Activated CD4-positive, alpha-beta T cell treated with anti-CD3 and anti-CD28 coated beads for 36 hours (primary cell): ENCODE measurements at regions not wholly inside any gene's neighbourhood (a gene's known extent, or its start where the extent isn't known, plus 50 kb on each side); places are given as distances from the start of the nearest gene placed in this dataset.

ENCODE experiments used
- ATAC-seq: fragments of 200-7000 bp; cut with Tn5 transposase; one replicate; pipeline ENCODE4 v1.10.0; 2021; ENCODE audit warnings: mild to moderate bottlenecking, moderate library complexity
- CTCF ChIA-PET: fragments of 350-600 bp; sonication (Branson Sonifier 250); formaldehyde crosslinking; loops from one replicate; lab custom pipeline; 2021; ENCODE audit warnings: antibody characterized with exemption; lab: Charles Lee
- POLR2A ChIA-PET: fragments of 350-600 bp; sonication (Branson Sonifier 250); formaldehyde crosslinking; loops from one replicate; lab custom pipeline; 2021; ENCODE audit warnings: antibody characterized with exemption, inconsistent platforms; lab: Charles Lee
- DNase-seq: peaks from one replicate; pipeline ENCODE4 v3.0.0-alpha.2; 2020
- H3K27ac Mint-ChIP-seq: one replicate; pipeline ENCODE4 v1.8.0; 2021; ENCODE audit warnings: mixed read lengths
- H3K27me3 Mint-ChIP-seq: one replicate; pipeline ENCODE4 v1.8.0; 2021; ENCODE audit warnings: mixed read lengths
- H3K36me3 Mint-ChIP-seq: one replicate; pipeline ENCODE4 v1.8.0; 2021; ENCODE audit warnings: low read depth, mixed read lengths
- H3K4me1 Mint-ChIP-seq: one replicate; pipeline ENCODE4 v1.8.0; 2021; ENCODE audit warnings: mixed read lengths
- H3K4me3 Mint-ChIP-seq: one replicate; pipeline ENCODE4 v1.8.0; 2021; ENCODE audit warnings: mild to moderate bottlenecking, moderate library complexity, mixed read lengths
- H3K9me3 Mint-ChIP-seq: one replicate; pipeline ENCODE4 v1.8.0; 2021; ENCODE audit warnings: low read depth, mixed read lengths
- intact Hi-C, 2 experiments: fragments of 100-400 bp; cut with DNase I in 1 of 2; cut with micrococcal nuclease in 1 of 2; formaldehyde crosslinking; loops; one replicate each; pipeline versions ENCODE4 v1.14.2 to v1.15.1; 2022 to 2024; cut with DNase I, micrococcal nuclease

DNA sequence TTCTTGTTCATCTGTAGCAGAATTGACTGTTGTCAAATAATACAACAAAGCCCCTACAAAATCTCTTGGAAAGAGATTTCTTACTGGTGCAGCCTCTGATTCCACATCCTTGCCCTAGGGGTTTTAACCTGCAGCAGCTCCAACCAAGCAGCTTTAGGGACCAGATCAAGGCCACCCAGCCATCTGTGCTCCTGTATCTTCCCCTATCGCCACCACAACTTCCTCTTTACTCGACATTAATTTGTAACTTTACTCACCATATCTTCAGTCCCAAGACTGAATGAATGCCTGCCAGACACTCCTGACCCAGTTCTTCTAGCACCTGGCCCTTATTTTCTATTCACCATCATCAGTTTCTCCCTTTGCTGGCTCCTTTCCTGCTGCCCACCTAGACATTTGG, 156.6 kb upstream of the IL12A start:
- ATAC-seq (no peak), DNase-seq (no peak)
- no peaks in the 10 kb centered on the region for H3K27me3 Mint-ChIP-seq
- no peak overlapping the region for H3K27ac Mint-ChIP-seq
- H3K36me3 Mint-ChIP-seq = no peaks in the 10 kb centered on the region
- intact Hi-C loops = no loop called here
- ChIA-PET POLR2A (no interaction called here), CTCF (interaction anchor here (0.9 to 1.9 kb wide), 2 partner anchors 10 to 106 kb away, joined by 4 to 6 read pairs; no protein-coding TSS in a partner anchor)
- H3K4me1 Mint-ChIP-seq = no peaks in the 10 kb centered on the region
- H3K9me3 Mint-ChIP-seq = no peaks in the 10 kb centered on the region
- no peak overlapping the region for H3K4me3 Mint-ChIP-seq

DNA sequence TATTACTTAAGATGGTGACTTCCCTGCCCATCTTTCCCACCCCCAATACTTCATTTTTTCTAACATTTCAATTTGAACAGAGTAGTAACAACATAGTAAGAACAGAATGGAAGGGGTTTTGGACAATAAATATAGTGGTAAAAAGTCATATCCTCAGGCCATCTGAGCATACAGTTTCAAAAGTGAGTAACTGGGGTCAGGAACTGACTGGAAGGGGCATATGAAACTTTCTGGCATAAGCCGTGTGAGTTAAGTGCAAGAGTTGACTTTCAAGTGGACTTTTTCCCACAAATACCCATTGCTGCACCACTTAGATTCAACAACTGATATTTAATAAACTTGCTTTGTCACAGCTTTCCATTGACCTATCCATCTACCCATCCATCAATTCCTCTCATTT, 153.5 kb upstream of the IL12A start:
- no peaks in the 10 kb centered on the region for H3K36me3 Mint-ChIP-seq
- H3K27me3 Mint-ChIP-seq = peaks cover 7% of the 10 kb centered on the region
- POLR2A ChIA-PET = no interaction called here
- H3K27ac Mint-ChIP-seq = no peak overlapping the region
- H3K4me3 Mint-ChIP-seq = no peak overlapping the region
- no peaks in the 10 kb centered on the region for H3K4me1 Mint-ChIP-seq
- DNase-seq (no peak), ATAC-seq (no peak)
- intact Hi-C loops = no loop called here
- no peaks in the 10 kb centered on the region for H3K9me3 Mint-ChIP-seq
- CTCF ChIA-PET = no interaction called here

DNA sequence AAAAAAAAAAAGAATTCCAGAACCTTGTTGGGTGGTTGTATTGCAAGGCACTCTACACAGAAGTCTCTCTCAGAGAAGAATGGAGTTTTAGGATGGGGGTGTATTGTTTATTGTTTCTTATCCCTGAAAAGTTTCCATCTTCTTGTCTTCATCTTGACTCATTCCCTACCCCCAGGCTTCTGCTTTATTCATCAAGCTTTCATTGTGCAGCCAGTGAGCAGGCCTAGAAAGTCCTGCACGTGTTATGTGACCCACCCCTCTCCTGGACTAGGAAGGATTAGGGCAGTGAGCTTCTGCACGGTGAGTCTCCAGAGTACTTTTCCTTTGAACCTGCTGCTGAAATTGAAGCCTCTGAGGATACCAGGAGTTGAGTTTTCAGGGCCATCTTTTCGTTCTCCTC, 150.9 kb upstream of the IL12A start:
- Mint-ChIP-seq H3K4me3 (no peak overlapping the region), H3K27me3 (peaks cover 17% of the 10 kb centered on the region), H3K4me1 (no peaks in the 10 kb centered on the region), H3K36me3 (no peaks in the 10 kb centered on the region), H3K9me3 (no peaks in the 10 kb centered on the region), H3K27ac (no peak overlapping the region)
- ChIA-PET POLR2A (no interaction called here), CTCF (interaction anchor here (0.9 kb wide), 1 partner anchor 9 kb away, joined by 3 read pairs; no protein-coding TSS in a partner anchor)
- intact Hi-C loops = no loop called here
- ATAC-seq = no peak
- DNase-seq = no peak

DNA sequence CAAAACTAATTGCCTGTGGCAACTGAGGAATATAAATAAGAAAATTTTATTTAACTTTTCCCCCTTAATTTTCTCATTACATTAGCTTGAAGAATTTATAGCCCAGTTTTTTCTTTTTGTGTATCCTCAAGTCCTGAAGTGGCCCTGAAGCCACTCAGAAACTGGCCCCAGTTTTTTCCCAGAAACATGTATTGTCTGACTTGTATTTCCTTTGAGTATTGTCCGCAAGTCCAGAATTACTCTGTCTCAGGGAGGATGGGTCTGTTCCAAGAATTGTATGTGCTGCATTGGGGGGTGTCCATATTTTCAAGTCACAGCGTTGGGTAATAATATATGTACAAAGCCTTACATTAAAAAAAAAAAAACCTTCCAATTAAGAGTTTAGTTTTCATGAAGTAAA, 149.7 kb upstream of the IL12A start:
- intact Hi-C loops = no loop called here
- peaks cover 19% of the 10 kb centered on the region for H3K27me3 Mint-ChIP-seq
- H3K36me3 Mint-ChIP-seq = no peaks in the 10 kb centered on the region
- H3K4me3 Mint-ChIP-seq = no peak overlapping the region
- no peak overlapping the region for H3K27ac Mint-ChIP-seq
- POLR2A ChIA-PET = interaction anchor here (0.6 to 0.7 kb wide), 3 partner anchors 9 to 387 kb away, joined by 3 to 7 read pairs (median 4); no protein-coding TSS in a partner anchor
- no peak for ATAC-seq
- H3K9me3 Mint-ChIP-seq = no peaks in the 10 kb centered on the region
- DNase-seq = no peak
- CTCF ChIA-PET = interaction anchor here (0.7 to 0.9 kb wide), 2 partner anchors 10 to 353 kb away, joined by 3 read pairs; no protein-coding TSS in a partner anchor
- H3K4me1 Mint-ChIP-seq = no peaks in the 10 kb centered on the region

DNA sequence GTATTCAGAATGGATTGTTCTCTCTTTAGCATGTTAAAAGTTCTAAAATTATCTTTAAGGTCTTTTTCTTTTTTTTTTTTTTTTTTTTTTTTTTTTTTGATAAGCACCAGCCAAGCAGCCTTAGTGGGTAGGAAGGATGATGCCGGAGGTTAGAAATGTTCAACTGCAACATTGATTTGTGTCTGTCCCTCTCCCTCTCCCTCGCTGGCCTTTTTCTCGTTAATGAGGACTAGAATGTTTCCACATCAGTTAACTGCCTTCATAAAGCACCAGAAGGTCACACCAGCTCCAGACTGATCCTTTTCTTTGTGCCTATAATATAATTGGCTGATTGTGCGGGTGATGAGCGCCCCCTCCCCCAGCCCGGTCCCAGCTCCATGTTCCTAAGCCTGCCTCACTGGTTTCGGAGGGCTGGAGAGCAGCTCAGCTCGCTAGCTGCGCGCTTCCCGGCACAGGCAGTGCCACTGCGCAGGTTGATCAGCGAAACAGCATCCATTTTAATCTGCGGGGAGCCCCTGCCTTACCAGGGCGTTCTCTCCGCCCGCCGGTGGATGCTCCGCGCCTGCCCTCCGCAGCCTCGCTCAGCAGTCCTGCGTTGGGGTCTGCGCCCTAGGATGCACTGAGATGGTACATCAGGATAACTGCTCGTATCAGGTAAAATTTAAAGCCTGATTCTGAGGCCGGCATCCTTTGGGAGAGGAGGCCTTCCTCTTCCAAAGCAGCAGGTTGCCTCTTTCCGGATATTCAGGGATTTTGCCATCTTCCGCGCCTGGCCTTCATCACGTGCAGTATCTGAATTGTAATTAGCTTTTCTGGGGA, 148.9 kb upstream of the IL12A start, which contains the start of gene SCHIP1:
TSS of gene SCHIP1 (plus strand) at position 301 of the 819 bp plus-strand sequence.
- intact Hi-C loops = no loop called here
- H3K27ac Mint-ChIP-seq = no peak within 1 kb of the TSS
- peaks cover 22% of the 10 kb centered on the region for H3K27me3 Mint-ChIP-seq
- H3K9me3 Mint-ChIP-seq = no peaks in the 10 kb centered on the region
- ChIA-PET CTCF (interaction anchor here (0.7 to 0.8 kb wide), 2 partner anchors 81 to 352 kb away, joined by 3 read pairs; no protein-coding TSS in a partner anchor), POLR2A (interaction anchor here (0.7 kb wide), 2 partner anchors 9 to 386 kb away, joined by 4 to 7 read pairs; no protein-coding TSS in a partner anchor)
- peak; percentile 47 for ATAC-seq
- peak; percentile 27 for DNase-seq
- H3K4me3 Mint-ChIP-seq = no peak within 1 kb of the TSS
- no peaks in the 10 kb centered on the region for H3K4me1 Mint-ChIP-seq
- H3K36me3 Mint-ChIP-seq = no peaks in the 10 kb centered on the region

DNA sequence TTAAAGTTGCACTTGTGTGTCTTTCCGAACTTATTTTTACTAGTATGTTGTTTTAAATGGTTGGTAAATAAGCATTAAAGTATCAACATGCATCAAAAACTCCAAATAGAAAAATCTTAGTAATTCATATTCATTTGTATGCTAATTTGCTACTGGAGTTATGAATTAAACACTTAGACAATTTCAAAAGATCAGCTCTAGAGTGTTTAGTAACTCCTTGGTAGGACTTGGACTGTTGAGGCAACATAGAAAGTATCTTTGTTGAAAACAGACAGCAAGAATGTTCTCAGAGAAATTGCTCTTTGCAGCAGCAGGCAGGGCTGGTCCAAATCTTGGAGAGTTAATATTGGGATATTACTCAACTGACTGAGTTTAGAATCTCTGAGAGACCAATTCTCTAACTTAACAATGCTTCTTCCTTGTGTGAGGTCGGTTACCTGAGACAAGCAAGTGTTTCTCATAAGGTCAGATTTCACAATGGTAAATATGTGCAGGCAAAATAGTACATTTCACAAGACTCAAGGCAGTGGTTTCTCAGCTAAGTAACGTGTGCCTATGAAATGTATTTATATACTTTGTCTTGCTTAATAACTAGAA, 147.8 kb upstream of the IL12A start:
- POLR2A ChIA-PET = no interaction called here
- H3K27ac Mint-ChIP-seq = no peak overlapping the region
- no peaks in the 10 kb centered on the region for H3K36me3 Mint-ChIP-seq
- no peaks in the 10 kb centered on the region for H3K9me3 Mint-ChIP-seq
- DNase-seq = no peak
- H3K27me3 Mint-ChIP-seq = peaks cover 27% of the 10 kb centered on the region
- ATAC-seq = no peak
- CTCF ChIA-PET = interaction anchor here (1.4 kb wide), 1 partner anchor 9 kb away, joined by 6 read pairs; no protein-coding TSS in a partner anchor
- no peaks in the 10 kb centered on the region for H3K4me1 Mint-ChIP-seq
- intact Hi-C loops = no loop called here
- no peak overlapping the region for H3K4me3 Mint-ChIP-seq

DNA sequence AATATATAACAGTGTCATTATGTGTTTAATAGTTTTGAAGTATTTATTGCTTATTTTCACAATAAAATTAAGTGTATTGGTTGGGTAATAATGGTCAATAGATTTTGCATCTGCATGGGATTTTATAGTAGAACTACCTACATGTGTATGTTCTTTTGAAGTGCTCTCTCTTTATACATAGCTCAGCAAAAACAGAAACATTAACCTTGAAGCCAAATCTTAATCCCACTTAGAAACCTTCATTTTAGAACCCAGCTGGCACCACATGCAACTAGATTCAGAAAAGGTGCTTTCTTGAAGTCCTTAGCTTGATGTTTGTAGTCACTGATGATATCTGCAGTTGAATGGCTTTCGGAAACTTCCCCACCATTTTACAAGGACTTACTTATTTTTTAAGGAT, 146.9 kb upstream of the IL12A start:
- Mint-ChIP-seq H3K4me1 (no peaks in the 10 kb centered on the region), H3K36me3 (no peaks in the 10 kb centered on the region), H3K4me3 (no peak overlapping the region), H3K27ac (no peak overlapping the region), H3K27me3 (peaks cover 28% of the 10 kb centered on the region), H3K9me3 (no peaks in the 10 kb centered on the region)
- ATAC-seq (no peak), DNase-seq (no peak)
- intact Hi-C loops = no loop called here
- POLR2A ChIA-PET = no interaction called here
- CTCF ChIA-PET = interaction anchor here (1.0 to 1.4 kb wide), 3 partner anchors 10 to 1181 kb away, joined by 3 to 6 read pairs (median 5); no protein-coding TSS in a partner anchor

DNA sequence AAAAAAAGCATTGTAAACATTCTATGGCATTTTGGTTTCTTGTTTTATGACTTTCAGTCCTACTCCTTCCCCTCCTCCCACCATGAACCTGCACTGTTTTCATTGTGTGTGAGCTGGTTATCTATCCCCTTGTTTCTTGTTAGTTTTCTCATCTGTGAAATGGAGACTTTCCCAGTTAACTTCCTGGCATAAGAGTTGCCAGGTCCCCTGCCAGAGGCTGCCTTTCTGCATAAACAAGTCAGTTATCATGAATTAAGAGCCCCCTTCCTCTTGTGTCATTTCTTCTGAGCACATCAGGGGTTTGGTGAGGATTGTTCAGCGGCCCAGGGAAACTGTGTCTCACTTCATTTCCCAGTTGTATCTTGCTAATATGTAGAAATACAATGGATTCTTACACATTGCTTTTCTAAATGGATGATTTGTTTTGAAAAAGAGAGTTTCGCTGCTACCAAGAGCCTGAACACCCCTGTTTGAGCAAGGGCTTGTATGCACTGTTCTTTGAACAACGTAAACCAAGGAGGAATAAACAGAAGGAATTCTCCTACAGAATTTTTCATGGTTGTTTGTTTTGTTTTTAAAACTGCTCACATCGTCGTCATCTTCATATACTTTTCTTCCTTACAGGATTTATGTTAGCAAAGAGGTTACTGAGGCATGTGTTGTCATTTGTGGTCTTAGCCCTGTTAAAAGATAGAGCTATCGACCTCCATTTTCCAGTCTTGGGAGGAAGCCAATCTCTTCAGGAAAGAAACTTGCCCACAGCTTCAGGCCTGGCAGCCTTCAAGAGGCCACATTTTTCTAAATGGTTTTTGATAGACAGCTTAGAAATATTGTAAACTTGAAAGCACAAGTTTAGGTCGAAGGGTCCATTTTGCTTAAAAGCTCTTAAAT, 144.6 kb upstream of the IL12A start:
- POLR2A ChIA-PET = no interaction called here
- ATAC-seq (no peak), DNase-seq (no peak)
- Mint-ChIP-seq H3K27me3 (peaks cover 28% of the 10 kb centered on the region), H3K36me3 (no peaks in the 10 kb centered on the region), H3K27ac (no peak overlapping the region), H3K4me3 (no peak overlapping the region), H3K9me3 (no peaks in the 10 kb centered on the region), H3K4me1 (no peaks in the 10 kb centered on the region)
- CTCF ChIA-PET = no interaction called here
- intact Hi-C loops = no loop called here

DNA sequence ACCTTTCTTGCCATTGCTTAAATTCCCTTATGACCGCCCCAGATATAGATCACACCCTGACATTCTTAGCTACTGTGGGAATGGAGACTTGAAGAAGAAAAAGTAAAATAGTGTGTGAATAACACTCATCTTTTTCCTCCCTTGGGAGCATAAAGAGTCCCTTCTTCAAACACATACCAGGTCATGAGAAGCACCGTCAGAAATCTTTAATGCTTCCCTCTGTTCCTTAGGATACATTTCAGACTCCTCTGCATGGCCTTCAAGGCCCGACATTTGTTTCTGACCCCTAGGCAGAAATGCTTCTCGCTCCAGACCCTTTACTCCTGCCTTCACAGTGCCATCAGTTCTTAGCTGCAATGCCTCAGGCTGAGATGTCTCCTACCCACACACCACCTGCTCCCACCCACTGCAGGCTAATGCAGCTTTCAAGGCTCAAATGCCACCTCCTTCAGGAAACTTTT, 143.8 kb upstream of the IL12A start:
- POLR2A ChIA-PET = no interaction called here
- H3K4me1 Mint-ChIP-seq = no peaks in the 10 kb centered on the region
- H3K4me3 Mint-ChIP-seq = no peak overlapping the region
- intact Hi-C loops = no loop called here
- ATAC-seq (no peak), DNase-seq (no peak)
- CTCF ChIA-PET = interaction anchor here (0.9 kb wide), 1 partner anchor 288 kb away, joined by 3 read pairs; no protein-coding TSS in a partner anchor
- H3K27ac Mint-ChIP-seq = no peak overlapping the region
- no peaks in the 10 kb centered on the region for H3K9me3 Mint-ChIP-seq
- H3K36me3 Mint-ChIP-seq = no peaks in the 10 kb centered on the region
- H3K27me3 Mint-ChIP-seq = peaks cover 25% of the 10 kb centered on the region

DNA sequence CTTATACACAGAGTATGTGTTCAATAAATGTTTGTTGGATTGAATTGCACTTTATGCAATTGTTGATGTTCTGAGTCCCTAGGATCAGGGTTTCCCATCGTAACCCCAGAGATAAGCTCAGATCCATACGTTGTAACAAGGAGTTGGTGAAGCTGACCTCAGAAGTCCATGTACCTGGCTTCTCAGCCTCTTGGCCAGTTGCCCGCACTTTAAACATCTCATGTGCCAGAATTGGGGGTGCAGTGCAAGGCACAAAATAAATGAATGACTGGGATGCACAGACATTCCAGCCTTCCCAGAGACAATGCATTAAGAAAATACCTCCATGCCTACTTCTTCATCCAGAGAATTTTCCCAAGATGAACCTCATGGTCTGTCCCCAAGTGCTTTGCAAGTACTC, 142.9 kb upstream of the IL12A start:
- POLR2A ChIA-PET = no interaction called here
- CTCF ChIA-PET = interaction anchor here (0.9 kb wide), 1 partner anchor 287 kb away, joined by 3 read pairs; no protein-coding TSS in a partner anchor

DNA sequence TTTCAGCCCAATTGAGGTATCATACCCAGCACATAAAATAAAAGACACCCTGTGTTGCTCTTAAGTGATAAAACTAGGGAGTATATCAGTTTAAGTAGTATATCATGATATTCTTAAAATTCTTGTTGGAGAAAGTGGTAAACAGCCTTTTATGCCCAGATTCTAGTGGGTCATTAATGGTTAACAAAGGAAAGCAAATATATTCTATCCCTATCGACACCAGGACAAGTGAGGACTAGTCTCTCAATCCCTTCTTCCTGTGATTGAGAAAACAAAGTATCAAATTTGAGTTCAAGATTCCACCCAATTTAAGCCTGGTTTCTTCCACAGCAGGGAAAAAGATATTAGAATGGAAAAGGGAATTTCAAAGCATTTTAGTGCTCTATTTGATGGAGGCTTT, 142.4 kb upstream of the IL12A start:
- no peaks in the 10 kb centered on the region for H3K9me3 Mint-ChIP-seq
- H3K4me1 Mint-ChIP-seq = no peaks in the 10 kb centered on the region
- no peak overlapping the region for H3K4me3 Mint-ChIP-seq
- H3K27ac Mint-ChIP-seq = no peak overlapping the region
- intact Hi-C loops = no loop called here
- ChIA-PET CTCF (no interaction called here), POLR2A (no interaction called here)
- no peak for DNase-seq
- no peaks in the 10 kb centered on the region for H3K36me3 Mint-ChIP-seq
- peaks cover 16% of the 10 kb centered on the region for H3K27me3 Mint-ChIP-seq
- ATAC-seq = no peak

More for the DNA sequence above, 142.9 kb upstream of the IL12A start:
- ATAC-seq (no peak), DNase-seq (no peak)
- H3K4me3 Mint-ChIP-seq = no peak overlapping the region
- no peak overlapping the region for H3K27ac Mint-ChIP-seq
- intact Hi-C loops = no loop called here
- H3K9me3 Mint-ChIP-seq = no peaks in the 10 kb centered on the region
- peaks cover 21% of the 10 kb centered on the region for H3K27me3 Mint-ChIP-seq
- H3K36me3 Mint-ChIP-seq = no peaks in the 10 kb centered on the region
- no peaks in the 10 kb centered on the region for H3K4me1 Mint-ChIP-seq
